ENCODE measurements at regions not wholly inside any gene's neighbourhood (a gene's known extent, or its start where the extent isn't known, plus 50 kb on each side); places are given as distances from the start of the nearest gene placed in this dataset.

DNA sequence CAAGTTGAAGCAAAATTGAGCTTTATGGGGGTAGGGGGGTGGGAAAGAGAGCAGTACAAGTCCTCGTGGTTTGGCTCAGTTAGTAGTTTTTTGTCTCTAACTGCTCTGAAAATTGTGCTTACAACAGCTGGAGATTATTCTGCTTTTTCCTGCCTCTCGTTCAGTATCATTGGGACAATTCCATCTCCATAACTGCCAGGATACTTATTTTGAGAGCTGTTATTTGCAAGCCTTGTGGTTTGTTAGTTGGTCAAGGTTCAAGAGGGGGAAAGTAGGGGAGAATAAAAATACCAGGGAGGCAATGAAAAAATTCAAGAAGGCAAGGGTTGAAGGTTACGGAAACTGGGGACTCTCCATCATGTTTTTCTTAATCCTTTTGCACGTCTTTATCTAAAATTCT, 811.8 kb upstream of the ADGRL2 start:
- Histone ChIP-seq H3K9me3 (no peaks in the 10 kb centered on the region), H3K36me3 (no peaks in the 10 kb centered on the region), H3K4me1 (replicated peaks) (no peaks in the 10 kb centered on the region), H3K27ac (no peak overlapping the region), H3K27me3 (replicated peaks; ENCODE audit: insufficient read depth) (no peaks in the 10 kb centered on the region), H3K4me3 (no peak overlapping the region)
- 60% methylated on average over 4 of the region's 4 CpGs for WGBS
- TF ChIP-seq POLR2A (IDR thresholded peaks at IDR 0.05), result no peak
- TF ChIP-seq CTCF (IDR thresholded peaks at IDR 0.05), result no peak
- intact Hi-C loops (cut with DNase I), result no loop called here
- DNase-seq (ENCODE audit: low spot score), result no peak

DNA sequence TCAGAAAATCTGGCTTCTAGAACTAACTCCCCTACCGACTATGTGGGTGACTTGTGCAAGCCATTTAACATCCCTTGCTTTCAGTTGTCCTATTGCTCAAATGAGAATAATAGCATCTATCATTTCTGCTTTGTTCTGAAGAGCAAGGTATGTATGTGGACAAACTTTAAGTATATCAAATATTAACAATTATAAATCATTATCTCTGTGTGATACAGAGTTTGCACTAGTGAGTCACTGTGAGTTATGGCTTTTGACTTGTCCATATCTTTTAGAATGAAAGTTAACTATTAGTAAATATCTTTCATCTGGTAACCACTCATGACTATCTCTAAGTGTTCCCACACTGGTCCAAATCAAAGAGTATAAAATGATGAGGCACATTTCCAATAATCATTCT, 812.9 kb upstream of the ADGRL2 start:
- Histone ChIP-seq H3K27ac (no peak overlapping the region), H3K4me1 (replicated peaks) (no peaks in the 10 kb centered on the region), H3K9me3 (no peaks in the 10 kb centered on the region), H3K36me3 (no peaks in the 10 kb centered on the region), H3K4me3 (no peak overlapping the region), H3K27me3 (replicated peaks; ENCODE audit: insufficient read depth) (no peaks in the 10 kb centered on the region)
- no peak for DNase-seq (ENCODE audit: low spot score)
- WGBS, result 74% methylated on average over 1 of the region's 1 CpG
- TF ChIP-seq POLR2A (IDR thresholded peaks at IDR 0.05), result no peak
- intact Hi-C loops (cut with DNase I), result no loop called here

GRCh38 chr1:80987106-80987505, 813.6 kb upstream of the ADGRL2 start:
- Histone ChIP-seq H3K27ac (no peak overlapping the region), H3K4me3 (no peak overlapping the region), H3K9me3 (no peaks in the 10 kb centered on the region), H3K36me3 (no peaks in the 10 kb centered on the region), H3K4me1 (replicated peaks) (no peaks in the 10 kb centered on the region), H3K27me3 (replicated peaks; ENCODE audit: insufficient read depth) (no peaks in the 10 kb centered on the region)
- no peak for DNase-seq (ENCODE audit: low spot score)
- TF ChIP-seq POLR2A (IDR thresholded peaks at IDR 0.05), result no peak
- TF ChIP-seq CTCF (IDR thresholded peaks at IDR 0.05), result no peak
- no peak for TF ChIP-seq POLR2AphosphoS5 (IDR thresholded peaks at IDR 0.05)
- intact Hi-C loops (cut with DNase I), result no loop called here
- 49% methylated on average over 2 of the region's 2 CpGs for WGBS

DNA sequence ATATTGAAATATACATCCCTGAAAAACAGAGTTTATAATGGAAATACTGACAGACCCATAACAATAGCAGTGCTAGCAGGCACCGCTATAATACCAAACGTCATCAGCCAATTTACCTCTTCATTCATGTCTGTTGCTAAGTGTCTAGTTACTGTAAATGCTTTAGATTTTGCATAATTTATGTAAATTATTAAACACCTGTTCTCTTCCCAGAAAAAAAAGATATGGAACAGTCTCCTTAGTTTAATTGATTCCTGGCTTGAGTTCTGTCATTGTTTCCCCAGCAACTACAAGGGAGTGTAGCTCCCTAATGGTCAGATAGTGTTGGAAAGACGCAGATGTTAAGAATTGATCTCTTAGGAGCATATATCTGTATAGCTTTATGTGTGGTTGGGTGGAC, 817.9 kb upstream of the ADGRL2 start:
- Histone ChIP-seq H3K4me3 (no peak overlapping the region), H3K9me3 (no peaks in the 10 kb centered on the region), H3K4me1 (replicated peaks) (no peaks in the 10 kb centered on the region), H3K27ac (no peak overlapping the region), H3K27me3 (replicated peaks; ENCODE audit: insufficient read depth) (no peaks in the 10 kb centered on the region), H3K36me3 (no peaks in the 10 kb centered on the region)
- WGBS, result 86% methylated on average over 3 of the region's 3 CpGs
- intact Hi-C loops (cut with DNase I), result no loop called here
- no peak for DNase-seq (ENCODE audit: low spot score)
- no peak for TF ChIP-seq CTCF (IDR thresholded peaks at IDR 0.05)
- no peak for TF ChIP-seq POLR2A (IDR thresholded peaks at IDR 0.05)
- TF ChIP-seq POLR2AphosphoS5 (IDR thresholded peaks at IDR 0.05), result no peak

- H3K27ac ChIP-seq, result no peak overlapping the region
Observed at GRCh38 chr1:80973101-80973500, 827.6 kb upstream of the ADGRL2 start.

More at GRCh38 chr1:80973101-80973500, 827.6 kb upstream of the ADGRL2 start:
- TF ChIP-seq POLR2AphosphoS5 (IDR thresholded peaks at IDR 0.05) (no peak), POLR2A (IDR thresholded peaks at IDR 0.05) (no peak), CTCF (IDR thresholded peaks at IDR 0.05) (no peak)
- 81% methylated on average over 3 of the region's 3 CpGs for WGBS
- Histone ChIP-seq H3K27me3 (replicated peaks; ENCODE audit: insufficient read depth) (no peaks in the 10 kb centered on the region), H3K4me1 (replicated peaks) (no peaks in the 10 kb centered on the region), H3K9me3 (no peaks in the 10 kb centered on the region), H3K36me3 (no peaks in the 10 kb centered on the region), H3K4me3 (no peak overlapping the region)
- intact Hi-C loops (cut with DNase I), result no loop called here
- DNase-seq (ENCODE audit: low spot score), result no peak

Measured in prostate gland (tissue), 2 donors.